Common myeloid progenitor, CD34-positive (primary cell): ENCODE measurements at regions not wholly inside any gene's neighbourhood (a gene's known extent, or its start where the extent isn't known, plus 50 kb on each side); places are given as distances from the start of the nearest gene placed in this dataset.

Experiments
- CTCF ChIA-PET: fragments of 350-600 bp; sonication (Branson Sonifier 250); formaldehyde crosslinking; loops from one replicate; lab custom pipeline; 2021; ENCODE audit warnings: antibody characterized with exemption; lab: Charles Lee
- POLR2A ChIA-PET: fragments of 350-600 bp; sonication (Branson Sonifier 250); formaldehyde crosslinking; loops from one replicate; lab custom pipeline; 2021; ENCODE audit warnings: antibody characterized with exemption; lab: Charles Lee
- DNase-seq, 3 donors: peaks; one replicate each; pipeline versions ENCODE4 v3.0.0 to v3.0.0-alpha.2; 2013
- H3K27ac ChIP-seq, 2 experiments: 1 replicate in 1 of 2; 2 replicates in 1 of 2; pipeline ENCODE4 v1.7.0; 2013; ENCODE audit warnings: inconsistent platforms in 2 of 2, low read length in 2 of 2, mild to moderate bottlenecking in 2 of 2, low read depth in 1 of 2, moderate library complexity in 1 of 2; ENCODE audit not compliant: severe bottlenecking in 2 of 2, insufficient read depth in 1 of 2, poor library complexity in 1 of 2
- H3K27me3 ChIP-seq, 5 experiments: replicated peaks in 2 of 5; 1 replicate in 3 of 5; 2 replicates in 2 of 5; pipeline versions ENCODE4 v1.6.1 to v1.7.0; 2013; ENCODE audit warnings: low read length in 4 of 5, mild to moderate bottlenecking in 2 of 5, moderate library complexity in 2 of 5, inconsistent platforms in 1 of 5; ENCODE audit not compliant: insufficient read depth in 5 of 5, control insufficient read depth in 4 of 5
- H3K36me3 ChIP-seq, 4 experiments: 1 replicate in 2 of 4; 2 replicates in 2 of 4; pipeline versions ENCODE4 v1.6.1 to v1.7.0; 2013; ENCODE audit warnings: low read length in 3 of 4, control low read depth in 1 of 4, mild to moderate bottlenecking in 1 of 4; ENCODE audit not compliant: control insufficient read depth in 4 of 4, insufficient read depth in 4 of 4
- H3K4me1 ChIP-seq, 4 experiments: 1 replicate in 3 of 4; 2 replicates in 1 of 4; pipeline versions ENCODE4 v1.6.1 to v1.7.1; 2013; ENCODE audit warnings: low read length in 3 of 4, mild to moderate bottlenecking in 3 of 4, control low read depth in 1 of 4, inconsistent platforms in 1 of 4, moderate library complexity in 1 of 4; ENCODE audit not compliant: control insufficient read depth in 4 of 4, insufficient read depth in 4 of 4; ENCODE audit errors: control extremely low read depth in 1 of 4
- H3K4me3 ChIP-seq, 7 experiments: 1 replicate in 4 of 7; 2 replicates in 3 of 7; pipeline versions ENCODE4 v1.5.1 to v1.7.0; 2013; ENCODE audit warnings: mild to moderate bottlenecking in 7 of 7, low read length in 6 of 7, moderate library complexity in 6 of 7, inconsistent platforms in 2 of 7, low read depth in 2 of 7, control low read depth in 1 of 7; ENCODE audit not compliant: insufficient read depth in 4 of 7, control insufficient read depth in 1 of 7; ENCODE audit errors: extremely low read depth in 1 of 7
- H3K9me3 ChIP-seq, 5 experiments: 1 replicate in 4 of 5; 2 replicates in 1 of 5; pipeline versions ENCODE4 v1.6.1 to v1.7.1; 2013; ENCODE audit warnings: low read length in 4 of 5, mild to moderate bottlenecking in 2 of 5, inconsistent platforms in 1 of 5, low read depth in 1 of 5, moderate library complexity in 1 of 5; ENCODE audit not compliant: control insufficient read depth in 4 of 5, insufficient read depth in 2 of 5; ENCODE audit errors: control extremely low read depth in 1 of 5
- WGBS: methylation state at CpG from one replicate; pipeline ENCODE4 v1.1.5; 2013; ENCODE audit not compliant: insufficient coverage; 5-methylcytosine and 5-hydroxymethylcytosine counted together

GRCh38 chr9:81083854-81084512 is 605.4 kb downstream of the TLE1 start:
- CTCF ChIA-PET: no interaction called here
- WGBS: 80% methylated on average over 1 of the region's 3 CpGs
- no peak overlapping the region for H3K4me3 ChIP-seq
- POLR2A ChIA-PET: no interaction called here
- no peaks in the 10 kb centered on the region for H3K4me1 ChIP-seq
- H3K27ac ChIP-seq: no peak overlapping the region
- no peaks in the 10 kb centered on the region for H3K9me3 ChIP-seq
- no peaks in the 10 kb centered on the region for H3K36me3 ChIP-seq
- no peak for DNase-seq
- H3K27me3 ChIP-seq: no peaks in the 10 kb centered on the region

- no peaks in the 10 kb centered on the region for H3K9me3 ChIP-seq
- no peaks in the 10 kb centered on the region for H3K4me1 ChIP-seq
- H3K27me3 ChIP-seq: no peaks in the 10 kb centered on the region
- no peak overlapping the region for H3K4me3 ChIP-seq
- 93% methylated on average over 3 of the region's 4 CpGs for WGBS
- ChIA-PET CTCF (no interaction called here), POLR2A (no interaction called here)
- no peak for DNase-seq
- H3K27ac ChIP-seq: no peak overlapping the region
- H3K36me3 ChIP-seq: no peaks in the 10 kb centered on the region
These were observed 606.3 kb downstream of the TLE1 start for GRCh38 chr9:81083067-81083466.

- H3K4me1 ChIP-seq: no peaks in the 10 kb centered on the region
- DNase-seq: no peak
- no peaks in the 10 kb centered on the region for H3K36me3 ChIP-seq
- H3K27me3 ChIP-seq: no peaks in the 10 kb centered on the region
- no peak overlapping the region for H3K27ac ChIP-seq
- CTCF ChIA-PET: no interaction called here
- H3K4me3 ChIP-seq: no peak overlapping the region
- POLR2A ChIA-PET: no interaction called here
- H3K9me3 ChIP-seq: no peaks in the 10 kb centered on the region
These were observed 607.1 kb downstream of the TLE1 start for GRCh38 chr9:81082221-81082620.

GRCh38 chr9:81080900-81081299 is 608.4 kb downstream of the TLE1 start:
- Histone ChIP-seq H3K27me3 (no peaks in the 10 kb centered on the region), H3K4me3 (no peak overlapping the region), H3K9me3 (no peaks in the 10 kb centered on the region), H3K27ac (no peak overlapping the region), H3K4me1 (no peaks in the 10 kb centered on the region), H3K36me3 (no peaks in the 10 kb centered on the region)
- no peak for DNase-seq
- ChIA-PET CTCF (no interaction called here), POLR2A (no interaction called here)

- H3K27ac ChIP-seq: no peak overlapping the region
- H3K4me3 ChIP-seq: no peak overlapping the region
- H3K36me3 ChIP-seq: no peaks in the 10 kb centered on the region
- H3K27me3 ChIP-seq: no peaks in the 10 kb centered on the region
- 100% methylated on average over 2 of the region's 2 CpGs for WGBS
- no peaks in the 10 kb centered on the region for H3K4me1 ChIP-seq
- POLR2A ChIA-PET: no interaction called here
- DNase-seq: no peak
- CTCF ChIA-PET: no interaction called here
- H3K9me3 ChIP-seq: no peaks in the 10 kb centered on the region
These were observed 609.2 kb downstream of the TLE1 start for GRCh38 chr9:81080185-81080584.

- ChIA-PET POLR2A (no interaction called here), CTCF (no interaction called here)
- H3K4me1 ChIP-seq: no peaks in the 10 kb centered on the region
- H3K27me3 ChIP-seq: no peaks in the 10 kb centered on the region
- 100% methylated on average over 2 of the region's 2 CpGs for WGBS
- no peak for DNase-seq
- H3K27ac ChIP-seq: no peak overlapping the region
- no peaks in the 10 kb centered on the region for H3K9me3 ChIP-seq
- H3K36me3 ChIP-seq: no peaks in the 10 kb centered on the region
- H3K4me3 ChIP-seq: no peak overlapping the region
These were observed 610.3 kb downstream of the TLE1 start for GRCh38 chr9:81079055-81079454.

- no peaks in the 10 kb centered on the region for H3K9me3 ChIP-seq
- no peaks in the 10 kb centered on the region for H3K36me3 ChIP-seq
- POLR2A ChIA-PET: no interaction called here
- no peak overlapping the region for H3K4me3 ChIP-seq
- H3K27ac ChIP-seq: no peak overlapping the region
- no peaks in the 10 kb centered on the region for H3K27me3 ChIP-seq
- no peaks in the 10 kb centered on the region for H3K4me1 ChIP-seq
- WGBS: 100% methylated on average over 2 of the region's 3 CpGs
- CTCF ChIA-PET: no interaction called here
- no peak for DNase-seq
These were observed 610.8 kb downstream of the TLE1 start for GRCh38 chr9:81078555-81078954.
